Vagina (tissue), 2 donors: ENCODE measurements at regions not wholly inside any gene's neighbourhood (a gene's known extent, or its start where the extent isn't known, plus 50 kb on each side); places are given as distances from the start of the nearest gene placed in this dataset.

ENCODE experiments used
- POLR2A ChIP-seq, 2 donors: fragments of 450-650 bp; IDR thresholded peaks; one replicate each; pipeline ENCODE4 v1.6.1; 2017; ENCODE audit warnings: antibody characterized with exemption in 2 of 2, mild to moderate bottlenecking in 2 of 2, moderate library complexity in 2 of 2
- POLR2AphosphoS5 ChIP-seq, 2 donors: sonication (generic); formaldehyde crosslinking; IDR thresholded peaks; one replicate each; pipeline ENCODE4 v1.9.0; 2017; ENCODE audit warnings: antibody characterized with exemption in 2 of 2, mild to moderate bottlenecking in 2 of 2, low read depth in 1 of 2; ENCODE audit not compliant: insufficient read depth in 1 of 2
- TF ChIP-seq, protein P1 (sequence below), 3 experiments: fragments of 450-650 bp in 2 of 3; fragments of 200-600 bp in 1 of 3; sonication (generic) in 1 of 3; IDR thresholded peaks; one replicate each; pipeline ENCODE4 v1.5.1; 2017 to 2019; ENCODE audit warnings: antibody characterized with exemption in 3 of 3, mild to moderate bottlenecking in 2 of 3, moderate library complexity in 2 of 3

DNA sequence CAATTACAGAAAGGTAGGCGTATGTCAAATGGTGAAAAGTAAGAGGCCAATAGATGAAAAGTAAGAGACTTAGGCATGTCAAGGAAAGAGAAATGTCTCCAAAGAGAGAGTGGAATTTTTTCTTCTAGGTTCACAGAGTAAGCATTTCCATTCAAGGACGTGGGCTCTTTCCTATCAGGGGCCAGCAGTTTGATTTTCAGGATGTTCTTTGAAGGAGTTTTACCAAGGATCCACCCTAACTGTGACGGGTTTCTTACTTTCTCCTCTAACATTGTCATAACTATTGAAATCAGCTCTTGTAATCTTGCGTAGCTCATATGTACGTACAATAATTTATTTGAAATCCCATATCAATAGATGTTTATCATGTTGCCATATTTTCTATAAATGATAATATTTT is 2112.2 kb upstream of the RAG2 start:
- no peak for TF ChIP-seq POLR2AphosphoS5 (IDR thresholded peaks at IDR 0.05; ENCODE audit: insufficient read depth in 1 of 2, low read depth in 1 of 2)
- TF ChIP-seq POLR2A (IDR thresholded peaks at IDR 0.05) = no peak
- TF ChIP-seq, protein P1, sequence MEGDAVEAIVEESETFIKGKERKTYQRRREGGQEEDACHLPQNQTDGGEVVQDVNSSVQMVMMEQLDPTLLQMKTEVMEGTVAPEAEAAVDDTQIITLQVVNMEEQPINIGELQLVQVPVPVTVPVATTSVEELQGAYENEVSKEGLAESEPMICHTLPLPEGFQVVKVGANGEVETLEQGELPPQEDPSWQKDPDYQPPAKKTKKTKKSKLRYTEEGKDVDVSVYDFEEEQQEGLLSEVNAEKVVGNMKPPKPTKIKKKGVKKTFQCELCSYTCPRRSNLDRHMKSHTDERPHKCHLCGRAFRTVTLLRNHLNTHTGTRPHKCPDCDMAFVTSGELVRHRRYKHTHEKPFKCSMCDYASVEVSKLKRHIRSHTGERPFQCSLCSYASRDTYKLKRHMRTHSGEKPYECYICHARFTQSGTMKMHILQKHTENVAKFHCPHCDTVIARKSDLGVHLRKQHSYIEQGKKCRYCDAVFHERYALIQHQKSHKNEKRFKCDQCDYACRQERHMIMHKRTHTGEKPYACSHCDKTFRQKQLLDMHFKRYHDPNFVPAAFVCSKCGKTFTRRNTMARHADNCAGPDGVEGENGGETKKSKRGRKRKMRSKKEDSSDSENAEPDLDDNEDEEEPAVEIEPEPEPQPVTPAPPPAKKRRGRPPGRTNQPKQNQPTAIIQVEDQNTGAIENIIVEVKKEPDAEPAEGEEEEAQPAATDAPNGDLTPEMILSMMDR (IDR thresholded peaks at IDR 0.05) = no peak
